Hepatic stellate cell (primary cell): ENCODE measurements at regions not wholly inside any gene's neighbourhood (a gene's known extent, or its start where the extent isn't known, plus 50 kb on each side); places are given as distances from the start of the nearest gene placed in this dataset.

ENCODE experiments used
- DNase-seq: peaks from one replicate; pipeline ENCODE4 v3.0.0; 2011; ENCODE audit warnings: low spot score

DNA sequence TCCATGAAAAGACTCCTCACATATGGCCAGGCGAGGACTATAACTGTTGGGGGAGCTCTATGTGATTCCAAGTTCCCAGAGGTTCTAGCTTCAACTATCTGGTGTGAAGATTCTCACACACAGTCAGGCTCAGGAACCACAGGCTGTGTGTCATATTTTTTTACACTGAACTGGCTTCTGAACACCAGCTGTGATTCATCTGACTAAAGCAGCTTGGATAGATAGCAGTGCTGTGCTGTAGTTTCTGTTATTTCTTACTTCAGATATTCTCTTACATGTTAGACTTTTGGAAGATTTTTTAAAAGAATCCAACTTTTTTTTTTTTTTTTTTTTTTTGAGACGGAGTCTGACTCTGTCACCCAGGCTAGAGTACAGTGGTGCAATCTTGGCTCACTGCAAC, 140.7 kb upstream of the MCHR2 start:
- peak; percentile 9 for DNase-seq

DNA sequence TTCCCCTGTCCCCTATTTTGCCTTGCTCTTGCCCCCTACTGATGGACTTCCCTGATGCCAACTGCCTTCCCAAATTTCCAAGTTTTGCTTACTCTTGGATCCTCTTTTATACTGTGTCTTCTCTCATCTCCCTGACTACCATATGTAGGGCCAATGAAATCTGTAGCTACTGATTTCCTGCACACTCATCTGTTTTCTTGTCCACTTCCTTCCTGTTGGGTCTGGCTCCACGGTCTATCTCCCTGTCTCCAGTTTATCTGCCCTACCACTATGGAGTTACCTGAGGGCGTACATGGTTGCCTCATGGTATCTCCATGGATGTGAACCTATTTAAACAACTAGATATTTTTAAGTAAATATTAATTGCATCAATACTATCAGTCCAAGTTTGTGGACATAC, 140.3 kb upstream of the MCHR2 start:
- DNase-seq: no peak

- no peak for DNase-seq
These were observed 138.0 kb upstream of the MCHR2 start for GRCh38 chr6:100132005-100132404.

DNA sequence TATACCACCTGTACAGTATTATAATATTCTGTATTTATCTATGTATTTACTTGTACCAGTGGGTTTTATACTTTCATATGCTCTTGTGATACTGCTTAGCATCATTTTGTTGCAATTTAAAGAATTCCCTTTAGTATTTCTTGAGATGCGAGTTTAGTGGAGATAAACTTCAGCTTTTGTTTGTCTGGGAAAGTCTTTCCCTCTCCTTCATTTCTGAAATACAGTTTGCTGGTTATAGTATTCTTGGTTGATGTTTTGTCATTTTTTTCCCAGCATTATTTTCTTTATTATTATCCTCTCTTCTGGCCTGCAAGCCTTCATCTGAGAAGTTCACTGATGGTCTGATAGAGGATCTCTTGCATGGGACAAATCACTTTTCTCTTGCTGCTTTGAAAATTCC, 136.6 kb upstream of the MCHR2 start:
- no peak for DNase-seq

DNA sequence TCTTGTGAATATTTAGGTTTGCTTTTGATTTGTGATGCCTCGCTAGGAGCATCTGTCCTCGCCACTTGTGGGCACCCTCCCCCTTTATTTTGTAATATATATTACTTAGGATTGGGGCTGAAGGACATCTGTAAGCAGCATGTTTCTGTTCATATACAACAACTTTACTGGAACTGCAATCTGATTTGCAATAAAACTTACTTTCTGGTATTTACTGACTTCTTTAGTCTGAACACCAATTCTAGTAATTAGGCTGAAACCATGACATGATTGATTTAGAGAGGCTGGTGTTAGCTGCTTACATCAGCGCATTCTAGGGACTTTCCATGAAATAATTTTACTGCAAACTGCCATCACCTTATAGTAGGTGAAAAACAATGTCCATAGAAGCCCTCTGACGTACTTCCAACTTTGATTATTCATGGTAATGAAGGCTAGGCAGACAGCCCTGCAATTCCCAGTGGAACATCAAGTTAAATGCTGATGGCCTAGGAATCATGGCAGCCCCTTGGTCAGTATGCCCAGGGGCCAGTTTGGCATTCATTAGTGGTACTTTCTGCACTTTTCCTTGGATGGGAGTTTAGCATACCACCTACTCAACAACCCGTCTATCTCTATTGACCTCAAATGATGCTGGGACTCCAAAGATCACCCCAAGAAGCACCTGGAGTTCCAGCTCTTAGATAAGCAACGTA, 132.9 kb upstream of the MCHR2 start:
- no peak for DNase-seq

DNA sequence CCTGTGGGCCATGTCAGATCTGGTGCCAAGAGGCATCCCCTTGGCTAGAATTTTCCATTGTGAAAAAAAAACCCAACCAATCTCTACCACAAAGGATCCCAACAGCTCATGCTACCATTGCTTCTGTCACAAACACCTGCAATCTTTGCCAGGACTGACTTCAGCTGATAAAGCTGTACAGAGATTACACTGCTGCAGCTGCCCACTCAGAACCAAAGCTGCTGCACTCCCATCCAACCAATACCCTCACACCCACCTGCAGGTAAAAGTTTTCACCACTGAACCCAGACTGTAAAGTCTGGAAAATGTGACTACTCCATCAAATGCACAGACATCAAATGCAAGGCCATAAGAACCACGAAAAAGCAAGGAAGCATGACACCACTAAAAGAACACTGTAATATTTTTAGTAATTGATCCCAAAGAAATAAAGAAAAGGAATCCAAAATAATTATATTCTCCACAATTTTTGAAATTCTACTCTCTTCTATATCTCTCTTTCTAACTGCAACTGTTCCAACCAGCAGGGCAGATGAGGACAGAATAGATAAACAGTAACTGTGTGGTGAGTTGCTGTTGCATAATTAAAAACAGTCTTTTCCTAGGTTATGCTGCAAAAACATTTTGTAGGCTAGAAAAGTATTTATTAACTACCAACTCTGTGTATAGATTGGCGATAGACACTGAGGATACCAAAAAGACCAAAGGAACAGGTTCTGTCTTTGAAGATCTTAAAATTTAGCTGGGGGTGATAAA, 128.0 kb upstream of the MCHR2 start:
- no peak for DNase-seq

- no peak for DNase-seq
These were observed 125.2 kb upstream of the MCHR2 start for GRCh38 chr6:100119261-100119660.

- no peak for DNase-seq
These were observed 124.3 kb upstream of the MCHR2 start for GRCh38 chr6:100118301-100118700.

DNA sequence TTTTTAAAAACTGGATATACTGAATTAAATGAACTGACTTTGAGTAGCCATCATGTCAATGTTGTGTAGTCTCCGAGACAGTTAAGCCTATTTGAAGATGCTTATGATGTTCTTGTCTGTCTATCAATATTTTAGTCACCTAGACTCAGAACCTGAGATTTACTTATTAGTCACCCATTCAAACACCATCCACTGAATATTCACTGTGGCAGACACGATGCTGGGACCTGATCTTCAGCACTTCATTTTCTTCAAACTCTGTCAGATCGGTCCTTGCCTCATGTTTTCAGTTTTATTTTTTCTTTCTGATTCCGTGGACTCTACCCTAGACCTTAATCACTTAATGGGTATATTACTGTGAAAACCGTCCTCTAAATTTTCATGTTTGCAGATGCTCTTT, 123.7 kb upstream of the MCHR2 start:
- DNase-seq: no peak

DNA sequence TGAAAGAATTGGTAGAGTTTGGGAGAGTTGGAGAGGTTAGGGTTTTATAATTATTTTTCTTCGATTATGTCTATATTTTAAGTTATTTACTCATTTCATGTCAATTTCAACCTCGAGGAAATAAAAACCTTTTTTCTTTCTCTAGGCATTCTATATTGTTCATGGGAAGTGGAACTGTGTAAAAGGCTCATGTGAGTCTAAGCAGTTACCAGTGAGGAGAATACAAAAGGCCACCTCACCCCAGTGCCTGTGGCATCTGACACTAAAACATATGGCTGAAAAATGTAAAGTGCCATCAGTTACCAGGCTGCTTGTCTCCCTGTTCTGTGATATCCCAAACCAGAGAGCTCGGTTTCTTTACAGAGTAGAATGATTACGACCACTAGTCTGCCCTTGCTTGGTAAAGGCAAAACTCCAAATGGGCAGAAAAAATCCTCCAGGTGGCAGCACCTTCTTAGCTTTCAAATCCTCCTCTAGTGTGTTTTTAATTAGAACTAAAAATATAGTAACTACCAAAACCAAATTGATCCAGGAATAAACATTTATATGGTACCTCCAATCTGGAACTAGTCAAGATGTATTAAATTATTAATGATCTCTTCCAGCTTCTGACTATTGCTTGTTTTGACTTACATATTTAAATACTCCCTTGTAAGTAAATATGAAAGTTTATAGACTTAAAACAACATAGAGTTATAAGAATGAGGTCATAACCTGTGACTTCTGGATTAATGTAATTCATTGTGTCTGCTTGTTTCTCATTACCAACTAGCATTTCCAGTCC, 122.6 kb upstream of the MCHR2 start:
- peak; percentile 21 for DNase-seq

DNA sequence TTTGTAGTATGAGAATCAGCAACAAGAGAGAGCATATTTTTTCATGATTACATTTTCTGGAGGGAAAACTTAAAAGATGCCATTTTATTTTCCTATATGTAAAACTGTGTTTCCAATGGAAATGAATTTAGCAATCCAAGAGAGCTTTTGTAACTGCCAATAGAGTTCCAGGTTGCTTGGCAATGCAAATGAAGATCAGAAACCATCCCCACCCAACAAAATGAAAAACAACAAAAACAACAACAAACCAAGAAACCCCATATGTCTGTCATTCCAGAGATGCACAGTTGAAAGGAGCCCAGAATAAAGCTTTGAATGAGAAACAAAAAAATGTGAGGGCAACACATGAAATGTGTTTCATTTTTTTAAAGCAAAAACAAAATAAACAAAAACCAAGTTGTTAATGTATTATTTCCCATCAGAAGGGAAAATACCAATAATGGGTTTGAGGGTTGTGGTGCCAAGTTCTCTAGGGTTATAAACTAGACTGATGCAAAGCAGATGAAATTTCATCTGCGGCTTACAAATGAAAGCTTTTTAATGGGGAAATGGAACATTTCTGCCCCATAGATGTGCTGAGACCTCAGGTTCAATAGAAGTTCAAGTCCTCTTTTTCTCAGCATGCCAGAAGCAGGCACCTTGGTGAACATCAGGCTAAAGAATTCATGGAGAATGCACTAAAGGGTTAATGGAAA, 121.5 kb upstream of the MCHR2 start:
- DNase-seq: no peak

DNA sequence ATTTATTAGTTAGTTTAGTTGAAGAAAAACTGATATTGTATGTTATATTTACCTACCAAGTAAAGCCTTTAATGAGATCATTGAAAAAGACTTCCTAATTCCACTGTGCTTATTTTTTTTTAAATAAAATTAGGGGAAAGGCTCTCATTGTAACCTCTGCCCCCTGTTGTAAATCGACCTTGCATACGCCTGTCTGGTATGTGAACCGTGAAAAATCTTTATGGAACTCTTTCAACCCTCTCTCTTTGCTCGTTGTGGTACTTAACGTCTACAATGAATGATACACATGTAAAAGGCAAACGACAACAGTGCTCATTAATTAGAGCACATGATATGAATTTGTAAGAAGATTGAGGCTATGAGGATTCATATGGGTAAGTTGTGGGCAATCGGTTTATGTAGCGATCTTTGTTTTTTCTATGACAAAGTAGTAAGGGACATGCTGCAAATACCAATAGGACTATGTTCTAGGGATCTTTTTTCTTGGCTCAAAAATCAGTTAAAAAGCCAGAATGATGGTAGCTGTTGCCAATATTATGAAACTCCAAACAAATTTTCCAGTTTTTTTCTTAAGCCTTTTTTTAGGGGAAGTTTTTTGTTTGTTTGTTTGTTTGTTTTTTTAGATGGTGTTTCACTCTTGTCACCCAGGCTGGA, 119.0 kb upstream of the MCHR2 start:
- DNase-seq: no peak

DNA sequence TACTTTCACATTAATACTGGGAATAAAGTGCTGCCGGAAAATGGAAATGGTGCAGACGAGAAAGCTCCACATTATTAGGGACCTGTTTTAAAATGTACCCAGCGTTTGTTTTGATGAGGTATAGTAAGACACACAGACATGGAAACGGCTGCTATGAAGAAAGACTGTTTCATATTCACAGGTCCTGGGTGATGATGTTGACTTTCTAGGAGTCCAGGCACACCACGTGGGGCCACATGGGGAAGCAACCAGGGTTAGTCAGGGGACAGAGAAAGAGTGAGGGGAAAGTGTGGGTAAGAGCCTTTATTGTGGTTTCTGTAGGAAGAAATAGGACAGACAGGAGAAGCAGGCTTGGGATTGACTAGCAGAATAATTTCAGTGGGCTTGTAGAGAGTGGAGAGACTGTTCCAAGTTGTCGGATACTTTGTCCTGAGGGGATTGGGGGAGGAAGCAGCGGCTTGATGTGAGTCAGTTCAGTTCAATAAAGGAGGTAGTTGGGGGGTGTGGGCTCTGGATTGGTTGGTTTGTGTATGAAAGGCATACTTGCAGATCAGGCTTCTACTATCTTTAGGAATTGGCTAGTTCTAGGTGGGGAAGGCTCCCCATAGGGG, 112.0 kb upstream of the MCHR2 start:
- DNase-seq: no peak

GRCh38 chr6:100105138-100105537, 111.1 kb upstream of the MCHR2 start:
- DNase-seq: no peak

GRCh38 chr6:100103931-100104330, 109.9 kb upstream of the MCHR2 start:
- DNase-seq: no peak

DNA sequence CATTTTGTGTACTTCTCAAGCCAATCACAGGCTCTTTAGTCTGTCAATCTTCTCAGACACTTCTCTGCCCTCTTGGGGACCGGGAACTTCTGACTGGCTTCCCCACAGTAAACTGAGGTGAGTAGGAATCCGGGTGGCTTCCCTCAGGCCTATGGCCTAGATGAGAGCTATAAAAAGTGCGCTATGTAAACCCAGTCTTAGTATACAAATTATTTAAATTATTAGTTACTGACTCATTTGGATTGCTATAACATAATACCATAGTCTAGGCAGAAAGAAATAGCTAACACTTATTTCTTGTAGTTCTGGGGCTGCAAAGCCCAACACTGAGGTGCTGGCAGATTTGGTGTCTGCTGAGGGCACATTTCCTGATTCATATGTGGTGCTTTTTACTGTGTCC, 109.2 kb upstream of the MCHR2 start:
- DNase-seq: no peak

- no peak for DNase-seq
These were observed 107.6 kb upstream of the MCHR2 start for GRCh38 chr6:100101644-100102043.

- DNase-seq: no peak
These were observed 106.8 kb upstream of the MCHR2 start for GRCh38 chr6:100100776-100101175.

GRCh38 chr6:100099189-100100074, 105.4 kb upstream of the MCHR2 start:
- no peak for DNase-seq

- DNase-seq: no peak
These were observed 102.9 kb upstream of the MCHR2 start for GRCh38 chr6:100096936-100097335.
